ENCODE measurements at regions not wholly inside any gene's neighbourhood (a gene's known extent, or its start where the extent isn't known, plus 50 kb on each side); places are given as distances from the start of the nearest gene placed in this dataset.

GRCh38 chr5:138666226-138666742 is 86.9 kb upstream of the CTNNA1 start:
- intact Hi-C loops (cut with DNase I; ENCODE audit: low total_unique reads) = no loop called here
- no peak for DNase-seq
- H3K36me3 ChIP-seq = no peaks in the 10 kb centered on the region
- WGBS, 5 donors = 84 to 90% (median 89%) methylated on average over 8 of the region's 8 CpGs
- no peaks in the 10 kb centered on the region for H3K9me3 ChIP-seq
- H3K27ac ChIP-seq = peak overlapping the region in 2 of 8 donors; percentile 18 to 37
- H3K4me3 ChIP-seq = no peak overlapping the region
- H3K27me3 ChIP-seq (replicated peaks in 1 of 7) = peaks cover 0 to 94% (median 0%) of the 10 kb centered on the region in 7 donors
- TF ChIP-seq POLR2A (IDR thresholded peaks at IDR 0.05) (no peak), POLR2AphosphoS5 (IDR thresholded peaks at IDR 0.05) (no peak)
- TF ChIP-seq, protein P1, sequence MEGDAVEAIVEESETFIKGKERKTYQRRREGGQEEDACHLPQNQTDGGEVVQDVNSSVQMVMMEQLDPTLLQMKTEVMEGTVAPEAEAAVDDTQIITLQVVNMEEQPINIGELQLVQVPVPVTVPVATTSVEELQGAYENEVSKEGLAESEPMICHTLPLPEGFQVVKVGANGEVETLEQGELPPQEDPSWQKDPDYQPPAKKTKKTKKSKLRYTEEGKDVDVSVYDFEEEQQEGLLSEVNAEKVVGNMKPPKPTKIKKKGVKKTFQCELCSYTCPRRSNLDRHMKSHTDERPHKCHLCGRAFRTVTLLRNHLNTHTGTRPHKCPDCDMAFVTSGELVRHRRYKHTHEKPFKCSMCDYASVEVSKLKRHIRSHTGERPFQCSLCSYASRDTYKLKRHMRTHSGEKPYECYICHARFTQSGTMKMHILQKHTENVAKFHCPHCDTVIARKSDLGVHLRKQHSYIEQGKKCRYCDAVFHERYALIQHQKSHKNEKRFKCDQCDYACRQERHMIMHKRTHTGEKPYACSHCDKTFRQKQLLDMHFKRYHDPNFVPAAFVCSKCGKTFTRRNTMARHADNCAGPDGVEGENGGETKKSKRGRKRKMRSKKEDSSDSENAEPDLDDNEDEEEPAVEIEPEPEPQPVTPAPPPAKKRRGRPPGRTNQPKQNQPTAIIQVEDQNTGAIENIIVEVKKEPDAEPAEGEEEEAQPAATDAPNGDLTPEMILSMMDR (IDR thresholded peaks at IDR 0.05 in 8 of 11, conservative IDR thresholded peaks at IDR 0.05 in 3 of 11) = no peak
- H3K4me1 ChIP-seq = peaks cover 15 to 62% (median 36%) of the 10 kb centered on the region in 6 donors

- H3K4me1 ChIP-seq = peaks cover 15 to 65% (median 37%) of the 10 kb centered on the region in 6 donors
- DNase-seq = no peak
- H3K36me3 ChIP-seq = no peaks in the 10 kb centered on the region
- no peak overlapping the region for H3K4me3 ChIP-seq
- H3K27ac ChIP-seq = no peak overlapping the region
- intact Hi-C loops (cut with DNase I; ENCODE audit: low total_unique reads) = no loop called here
- 90 to 95% (median 93%) methylated on average over 5 of the region's 5 CpGs for WGBS, 5 donors
- H3K27me3 ChIP-seq (replicated peaks in 1 of 7) = peaks cover 0 to 92% (median 0%) of the 10 kb centered on the region in 7 donors
- TF ChIP-seq POLR2AphosphoS5 (IDR thresholded peaks at IDR 0.05) = no peak
- TF ChIP-seq, protein P1 (IDR thresholded peaks at IDR 0.05 in 8 of 11, conservative IDR thresholded peaks at IDR 0.05 in 3 of 11) = no peak
- no peak for TF ChIP-seq POLR2A (IDR thresholded peaks at IDR 0.05)
- no peaks in the 10 kb centered on the region for H3K9me3 ChIP-seq
These were observed 88.0 kb upstream of the CTNNA1 start for GRCh38 chr5:138665261-138665660.

DNA sequence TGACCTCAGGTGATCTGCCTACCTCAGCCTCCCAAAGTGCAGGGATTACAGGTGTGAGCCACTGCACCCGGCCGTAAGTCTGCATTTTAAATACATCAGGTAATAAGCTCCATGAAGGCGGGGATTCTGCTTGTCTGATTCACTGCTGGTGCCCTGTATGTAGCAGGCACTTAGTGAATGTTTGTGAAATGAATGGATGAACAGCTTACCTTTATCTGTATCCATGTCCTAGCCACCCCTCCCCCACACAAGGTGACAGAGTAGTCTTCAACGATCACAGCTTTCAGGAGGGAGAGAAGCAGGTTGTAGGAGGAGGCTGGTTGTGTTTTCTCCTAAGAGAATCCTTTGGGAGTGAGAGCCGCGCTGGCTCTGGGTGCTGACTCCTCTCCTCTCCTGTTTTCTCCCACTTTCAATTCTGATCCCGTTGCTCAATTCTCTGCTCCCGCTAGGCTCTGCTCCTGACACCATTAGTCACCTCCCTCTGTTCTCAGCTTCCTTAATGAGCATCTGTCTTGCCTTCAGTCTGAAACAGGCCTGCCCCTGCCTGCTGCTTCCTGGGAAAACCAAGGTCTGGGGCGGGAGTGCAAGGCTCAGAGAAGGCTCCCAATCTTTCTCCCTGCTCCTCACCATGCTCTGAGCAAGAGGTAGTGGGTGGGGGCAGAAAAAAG is 88.8 kb upstream of the CTNNA1 start:
- Histone ChIP-seq H3K4me1 (peaks cover 15 to 65% (median 37%) of the 10 kb centered on the region in 6 donors), H3K9me3 (no peaks in the 10 kb centered on the region), H3K27ac (no peak overlapping the region), H3K27me3 (replicated peaks in 1 of 7) (peaks cover 0 to 91% (median 0%) of the 10 kb centered on the region in 7 donors), H3K4me3 (no peak overlapping the region), H3K36me3 (no peaks in the 10 kb centered on the region)
- DNase-seq = no peak
- 72 to 81% (median 77%) methylated on average over 9 of the region's 9 CpGs for WGBS, 5 donors
- intact Hi-C loops (cut with DNase I; ENCODE audit: low total_unique reads) = no loop called here
- TF ChIP-seq, protein P1 (IDR thresholded peaks at IDR 0.05 in 8 of 11, conservative IDR thresholded peaks at IDR 0.05 in 3 of 11) = no peak
- TF ChIP-seq POLR2A (IDR thresholded peaks at IDR 0.05) (no peak), POLR2AphosphoS5 (IDR thresholded peaks at IDR 0.05) (no peak)

DNA sequence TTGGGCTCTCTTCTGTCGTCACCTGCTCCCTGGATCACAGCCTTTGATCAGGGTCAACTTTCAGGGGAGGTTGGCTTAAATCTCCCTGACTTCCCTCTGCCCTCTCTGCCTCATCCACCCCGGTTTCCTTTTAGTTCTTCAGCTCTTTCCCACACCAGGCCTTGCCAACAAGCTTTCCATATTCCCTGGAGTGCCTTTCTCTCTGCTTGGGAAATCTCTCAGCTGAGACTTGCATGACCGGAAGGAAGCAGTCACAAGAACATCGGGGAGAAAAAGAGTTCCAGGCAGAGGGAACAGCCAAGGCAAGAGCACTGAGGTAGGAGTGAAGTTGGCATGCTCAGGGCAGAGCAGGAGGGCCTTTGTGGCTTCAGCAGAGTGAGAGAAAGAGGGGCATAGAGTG is 88.4 kb upstream of the HSPA9 start:
- Histone ChIP-seq H3K36me3 (no peaks in the 10 kb centered on the region), H3K9me3 (no peaks in the 10 kb centered on the region), H3K27me3 (replicated peaks in 1 of 7) (peaks cover 0 to 95% (median 0%) of the 10 kb centered on the region in 7 donors), H3K4me1 (peaks cover 15 to 59% (median 33%) of the 10 kb centered on the region in 6 donors), H3K27ac (no peak overlapping the region), H3K4me3 (no peak overlapping the region)
- TF ChIP-seq POLR2A (IDR thresholded peaks at IDR 0.05) (no peak), POLR2AphosphoS5 (IDR thresholded peaks at IDR 0.05) (no peak)
- TF ChIP-seq, protein P1 (IDR thresholded peaks at IDR 0.05 in 8 of 11, conservative IDR thresholded peaks at IDR 0.05 in 3 of 11) = no peak
- intact Hi-C loops (cut with DNase I; ENCODE audit: low total_unique reads) = no loop called here
- DNase-seq = no peak
- 49 to 68% (median 59%) methylated on average over 4 of the region's 4 CpGs for WGBS, 5 donors
